A673 (cell line): ENCODE measurements at regions not wholly inside any gene's neighbourhood (a gene's known extent, or its start where the extent isn't known, plus 50 kb on each side); places are given as distances from the start of the nearest gene placed in this dataset.
"Not testable (repeated sequence)": the region's sequence is repeated elsewhere in the genome, so short reads cannot be mapped to it uniquely, and the experiment has no call there.

Source experiments
- BruUV-seq: library from RNA; stranded (reverse); fragments of 400-500 nt; replicated peaks from 2 replicates; lab custom pipeline; 2021; lab: Mats Ljungman, UMichigan
- CTCF ChIA-PET: fragments of 300-600 bp; sonication (Branson Sonifier 250); formaldehyde crosslinking; loops from one replicate; lab custom pipeline; 2022; ENCODE audit warnings: antibody characterized with exemption; lab: Charles Lee
- POLR2A ChIA-PET: fragments of 300-600 bp; sonication (Branson Sonifier 250); formaldehyde crosslinking; loops from one replicate; lab custom pipeline; 2022; ENCODE audit warnings: antibody characterized with exemption; ENCODE audit not compliant: low non-redundant PET; lab: Charles Lee
- DNase-seq: peaks from one replicate; pipeline ENCODE4 v3.0.0-alpha.2; 2015; ENCODE audit warnings: low spot score
- H3K27ac ChIP-seq: fragments of 200-600 bp; sonication (generic); 2 replicates; pipeline ENCODE4 v1.5.1; 2016; ENCODE audit warnings: mixed run types, low read depth, mild to moderate bottlenecking, mixed read lengths, antibody characterized with exemption, low read length; ENCODE audit not compliant: poor library complexity, severe bottlenecking
- H3K27me3 ChIP-seq: fragments of 200-600 bp; sonication (generic); replicated peaks from 2 replicates; pipeline ENCODE4 v1.6.1; 2017; ENCODE audit warnings: mixed run types, low read depth, mild to moderate bottlenecking, mixed read lengths, antibody characterized with exemption, low read length; ENCODE audit not compliant: insufficient read depth, poor library complexity
- H3K36me3 ChIP-seq: fragments of 200-600 bp; sonication (generic); 2 replicates; pipeline ENCODE4 v1.6.1; 2016; ENCODE audit warnings: mixed run types, mild to moderate bottlenecking, mixed read lengths, antibody characterized with exemption, low read length; ENCODE audit not compliant: insufficient read depth, poor library complexity, severe bottlenecking
- H3K4me1 ChIP-seq: fragments of 200-600 bp; sonication (generic); 2 replicates; pipeline ENCODE4 v1.6.1; 2017; ENCODE audit warnings: mixed run types, mild to moderate bottlenecking, mixed read lengths, antibody characterized with exemption, low read length; ENCODE audit not compliant: insufficient read depth, poor library complexity, severe bottlenecking
- H3K4me3 ChIP-seq: fragments of 200-600 bp; sonication (generic); 2 replicates; pipeline ENCODE4 v1.5.1; 2016; ENCODE audit warnings: low read depth, mixed run types, mild to moderate bottlenecking, mixed read lengths, low read length; ENCODE audit not compliant: poor library complexity, severe bottlenecking
- H3K9me3 ChIP-seq: fragments of 200-600 bp; sonication (generic); 2 replicates; pipeline ENCODE4 v1.6.1; 2016; ENCODE audit warnings: mixed run types, low read depth, mild to moderate bottlenecking, mixed read lengths, antibody characterized with exemption, low read length; ENCODE audit not compliant: poor library complexity, severe bottlenecking
- CTCF ChIP-seq: fragments of 300-800, 200-600 bp; sonication (generic); conservative IDR thresholded peaks from 2 replicates; pipeline ENCODE4 v1.5.1; 2017; ENCODE audit warnings: low read depth, mild to moderate bottlenecking, antibody characterized with exemption, low read length, moderate library complexity, mixed read lengths
- EZH2 ChIP-seq: fragments of 200-600 bp; sonication (generic); IDR thresholded peaks from 2 replicates; pipeline ENCODE4 v1.6.1; 2017; ENCODE audit warnings: borderline replicate concordance, low read depth, mild to moderate bottlenecking, mixed read lengths, antibody characterized with exemption, low read length; ENCODE audit not compliant: poor library complexity, severe bottlenecking
- intact Hi-C: fragments of 100-400 bp; cut with micrococcal nuclease; formaldehyde crosslinking; loops from one replicate; pipeline ENCODE4 v1.10.0; 2022; ENCODE audit not compliant: unreplicated experiment

- Histone ChIP-seq H3K36me3 (no peaks in the 10 kb centered on the region), H3K9me3 (no peaks in the 10 kb centered on the region), H3K4me1 (no peaks in the 10 kb centered on the region), H3K27ac (no peak overlapping the region), H3K27me3 (no peaks in the 10 kb centered on the region), H3K4me3 (no peak overlapping the region)
- no peak for DNase-seq
- no TSS peak for BruUV-seq
- CTCF ChIA-PET = no interaction called here
- no peak for TF ChIP-seq EZH2
- TF ChIP-seq CTCF = no peak
- intact Hi-C loops = no loop called here
- POLR2A ChIA-PET = no interaction called here
Observed at GRCh38 chr7:138328215-138328614, 131.8 kb upstream of the TRIM24 start.

- DNase-seq, H3K4me3 ChIP-seq, H3K27me3 ChIP-seq, intact Hi-C loops, H3K9me3 ChIP-seq, BruUV-seq, POLR2A ChIA-PET, CTCF ChIA-PET, H3K4me1 ChIP-seq, H3K36me3 ChIP-seq, H3K27ac ChIP-seq: not testable (repeated sequence)
Observed at GRCh38 chr7:138332850-138333249, 127.2 kb upstream of the TRIM24 start.

DNA sequence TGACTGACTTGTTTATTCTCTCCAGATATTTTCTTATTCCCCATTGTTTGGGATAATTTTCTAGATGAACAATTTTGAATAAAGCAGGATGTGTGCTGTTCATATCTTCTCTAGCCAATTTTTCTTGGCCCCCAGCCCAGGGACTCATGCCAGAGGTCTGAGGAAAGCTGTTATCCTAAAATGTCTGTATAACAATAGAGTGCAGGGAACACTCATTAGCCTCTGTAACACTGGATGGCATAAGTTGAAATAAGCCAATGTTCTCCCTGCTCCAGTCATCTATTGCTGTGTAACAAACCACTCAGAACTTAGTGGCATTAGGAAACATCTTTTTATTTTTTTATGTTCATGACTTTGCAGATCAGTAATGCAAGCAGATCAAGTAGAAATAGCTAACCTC, 121.7 kb upstream of the TRIM24 start:
- CTCF ChIA-PET = no interaction called here
- no peaks in the 10 kb centered on the region for H3K27me3 ChIP-seq
- no peaks in the 10 kb centered on the region for H3K36me3 ChIP-seq
- no peak overlapping the region for H3K4me3 ChIP-seq
- no peak overlapping the region for H3K27ac ChIP-seq
- peaks cover 6% of the 10 kb centered on the region for H3K9me3 ChIP-seq
- POLR2A ChIA-PET = no interaction called here
- H3K4me1 ChIP-seq = no peaks in the 10 kb centered on the region
- TF ChIP-seq CTCF (no peak), EZH2 (no peak)
- intact Hi-C loops = no loop called here
- BruUV-seq = no TSS peak
- no peak for DNase-seq

- CTCF ChIA-PET, H3K4me3 ChIP-seq, H3K9me3 ChIP-seq, POLR2A ChIA-PET, H3K4me1 ChIP-seq, H3K36me3 ChIP-seq, H3K27me3 ChIP-seq, BruUV-seq, intact Hi-C loops, H3K27ac ChIP-seq, DNase-seq: not testable (repeated sequence)
Observed at GRCh38 chr7:138339229-138339628, 120.8 kb upstream of the TRIM24 start.
